ENCODE measurements at regions not wholly inside any gene's neighbourhood (a gene's known extent, or its start where the extent isn't known, plus 50 kb on each side); places are given as distances from the start of the nearest gene placed in this dataset.

DNA sequence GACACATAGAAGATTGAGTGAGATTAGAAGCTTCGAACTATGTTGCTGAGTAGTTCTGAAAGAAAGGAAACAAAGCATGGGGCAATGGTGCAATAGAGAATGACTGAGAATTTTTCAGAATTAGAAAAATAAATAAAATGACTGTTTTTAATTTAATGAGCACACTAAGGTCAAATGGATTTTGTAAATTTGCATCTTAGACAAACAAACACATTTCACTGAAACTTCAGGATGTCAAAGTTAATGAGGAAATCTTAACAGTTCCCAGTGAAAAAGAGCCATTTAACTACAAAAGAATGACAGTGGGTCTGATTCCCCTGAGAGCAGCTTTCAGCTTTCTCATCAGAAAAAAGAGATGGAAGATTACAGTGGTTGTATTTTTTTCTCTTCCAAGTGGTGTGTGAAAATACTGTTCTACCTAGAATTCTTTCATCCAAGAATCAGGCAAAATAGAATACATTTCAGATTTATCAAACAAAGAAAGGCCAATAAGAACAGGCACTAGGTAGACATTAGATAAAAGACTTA, 591.9 kb downstream of the SEMA5A start:
- DNase-seq (ENCODE audit: extremely low read depth, insufficient read length) = no peak
- Histone ChIP-seq H3K27me3 (replicated peaks; ENCODE audit: control insufficient read depth, insufficient read depth, low read length) (no peaks in the 10 kb centered on the region), H3K4me3 (replicated peaks; ENCODE audit: low read depth, low read length) (no peak overlapping the region), H3K36me3 (ENCODE audit: control insufficient read depth, insufficient read depth, low read length) (no peaks in the 10 kb centered on the region)
- TF ChIP-seq, protein P1, sequence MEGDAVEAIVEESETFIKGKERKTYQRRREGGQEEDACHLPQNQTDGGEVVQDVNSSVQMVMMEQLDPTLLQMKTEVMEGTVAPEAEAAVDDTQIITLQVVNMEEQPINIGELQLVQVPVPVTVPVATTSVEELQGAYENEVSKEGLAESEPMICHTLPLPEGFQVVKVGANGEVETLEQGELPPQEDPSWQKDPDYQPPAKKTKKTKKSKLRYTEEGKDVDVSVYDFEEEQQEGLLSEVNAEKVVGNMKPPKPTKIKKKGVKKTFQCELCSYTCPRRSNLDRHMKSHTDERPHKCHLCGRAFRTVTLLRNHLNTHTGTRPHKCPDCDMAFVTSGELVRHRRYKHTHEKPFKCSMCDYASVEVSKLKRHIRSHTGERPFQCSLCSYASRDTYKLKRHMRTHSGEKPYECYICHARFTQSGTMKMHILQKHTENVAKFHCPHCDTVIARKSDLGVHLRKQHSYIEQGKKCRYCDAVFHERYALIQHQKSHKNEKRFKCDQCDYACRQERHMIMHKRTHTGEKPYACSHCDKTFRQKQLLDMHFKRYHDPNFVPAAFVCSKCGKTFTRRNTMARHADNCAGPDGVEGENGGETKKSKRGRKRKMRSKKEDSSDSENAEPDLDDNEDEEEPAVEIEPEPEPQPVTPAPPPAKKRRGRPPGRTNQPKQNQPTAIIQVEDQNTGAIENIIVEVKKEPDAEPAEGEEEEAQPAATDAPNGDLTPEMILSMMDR (IDR thresholded peaks at IDR 0.05; ENCODE audit: insufficient read depth, low read length, poor library complexity, severe bottlenecking) = no peak

DNA sequence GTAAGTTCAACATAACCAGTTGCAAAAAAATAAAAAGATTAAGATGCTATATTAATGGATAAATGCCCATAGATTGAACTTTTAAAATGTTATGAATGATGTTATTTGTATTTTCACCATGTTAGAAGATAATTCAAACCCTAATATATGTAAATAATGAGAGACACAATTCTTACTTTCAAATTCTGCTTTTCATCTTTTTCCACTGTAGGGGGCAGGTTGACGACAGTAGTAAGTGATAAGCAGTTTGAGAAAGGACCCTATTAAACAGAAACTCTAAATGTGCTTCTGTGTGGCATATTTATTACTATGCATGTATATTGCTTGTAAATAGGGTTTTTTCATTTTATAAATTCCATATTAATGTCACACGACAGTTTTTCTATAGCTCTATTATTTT, 591.1 kb downstream of the SEMA5A start:
- TF ChIP-seq, protein P1 (IDR thresholded peaks at IDR 0.05; ENCODE audit: insufficient read depth, low read length, poor library complexity, severe bottlenecking) = peak; percentile 15
- Histone ChIP-seq H3K4me3 (replicated peaks; ENCODE audit: low read depth, low read length) (no peak overlapping the region), H3K36me3 (ENCODE audit: control insufficient read depth, insufficient read depth, low read length) (no peaks in the 10 kb centered on the region), H3K27me3 (replicated peaks; ENCODE audit: control insufficient read depth, insufficient read depth, low read length) (no peaks in the 10 kb centered on the region)
- no peak for DNase-seq (ENCODE audit: extremely low read depth, insufficient read length)

DNA sequence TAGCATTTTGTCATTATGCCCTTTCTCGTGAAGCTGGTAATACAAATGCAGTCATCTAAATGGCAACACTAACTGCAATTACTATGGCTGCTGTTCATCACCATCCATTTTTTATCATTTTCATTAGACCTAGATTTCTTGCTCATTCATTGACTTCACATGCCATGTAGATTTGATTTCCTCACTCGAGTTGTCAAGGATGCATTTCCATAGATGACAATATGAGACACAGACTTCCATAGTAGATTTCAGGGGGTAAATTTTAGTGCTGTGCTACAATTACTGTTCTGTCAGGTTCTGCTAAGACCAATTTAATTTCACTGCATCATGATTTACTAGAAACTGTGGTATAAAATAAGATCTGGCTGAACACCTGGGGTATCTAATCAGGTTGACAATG, 589.2 kb downstream of the SEMA5A start:
- Histone ChIP-seq H3K27me3 (replicated peaks; ENCODE audit: control insufficient read depth, insufficient read depth, low read length) (no peaks in the 10 kb centered on the region), H3K4me3 (replicated peaks; ENCODE audit: low read depth, low read length) (no peak overlapping the region), H3K36me3 (ENCODE audit: control insufficient read depth, insufficient read depth, low read length) (no peaks in the 10 kb centered on the region)
- no peak for DNase-seq (ENCODE audit: extremely low read depth, insufficient read length)
- TF ChIP-seq, protein P1 (IDR thresholded peaks at IDR 0.05; ENCODE audit: insufficient read depth, low read length, poor library complexity, severe bottlenecking) = no peak

DNA sequence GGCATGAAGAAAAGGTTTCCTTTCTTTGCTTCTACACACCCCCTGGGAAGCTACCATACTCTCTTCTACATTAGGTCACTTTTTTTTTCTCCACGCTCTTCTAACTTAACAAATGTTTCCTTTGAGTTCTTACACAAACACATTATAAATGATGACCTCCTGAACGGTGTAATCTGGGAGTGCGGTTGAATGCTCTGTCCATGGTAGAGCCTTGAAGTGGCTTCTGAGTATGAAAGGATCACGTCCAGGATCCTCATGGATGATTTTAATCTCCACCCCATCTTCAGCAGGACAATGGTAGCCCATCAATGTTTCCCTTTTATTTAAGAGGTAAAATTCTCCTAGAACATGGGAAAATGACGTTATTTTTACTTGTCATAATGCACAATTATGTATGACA, 587.3 kb downstream of the SEMA5A start:
- Histone ChIP-seq H3K27me3 (replicated peaks; ENCODE audit: control insufficient read depth, insufficient read depth, low read length) (no peaks in the 10 kb centered on the region), H3K4me3 (replicated peaks; ENCODE audit: low read depth, low read length) (no peak overlapping the region), H3K36me3 (ENCODE audit: control insufficient read depth, insufficient read depth, low read length) (no peaks in the 10 kb centered on the region)
- no peak for DNase-seq (ENCODE audit: extremely low read depth, insufficient read length)
- TF ChIP-seq, protein P1 (IDR thresholded peaks at IDR 0.05; ENCODE audit: insufficient read depth, low read length, poor library complexity, severe bottlenecking) = no peak

DNA sequence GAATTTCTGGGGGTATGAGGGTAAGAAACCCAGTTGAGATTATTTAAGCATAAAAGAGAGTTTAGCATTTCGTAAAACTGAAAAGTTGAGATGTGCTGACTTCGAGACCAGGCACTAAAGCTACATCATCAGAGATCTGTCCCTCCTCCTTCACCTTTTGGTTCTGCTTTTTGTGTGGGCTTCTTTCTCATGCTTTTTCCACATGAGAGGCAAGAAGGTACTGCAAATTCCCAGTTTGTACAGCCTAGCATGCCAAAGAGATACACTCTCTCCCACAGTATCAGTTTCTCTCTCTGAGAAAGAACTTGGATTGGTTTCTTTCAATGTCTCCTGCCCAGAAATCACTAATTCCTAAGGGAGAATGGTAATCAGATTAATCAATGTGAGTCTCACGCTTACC, 584.7 kb downstream of the SEMA5A start:
- Histone ChIP-seq H3K4me3 (replicated peaks; ENCODE audit: low read depth, low read length) (no peak overlapping the region), H3K27me3 (replicated peaks; ENCODE audit: control insufficient read depth, insufficient read depth, low read length) (no peaks in the 10 kb centered on the region), H3K36me3 (ENCODE audit: control insufficient read depth, insufficient read depth, low read length) (no peaks in the 10 kb centered on the region)
- TF ChIP-seq, protein P1 (IDR thresholded peaks at IDR 0.05; ENCODE audit: insufficient read depth, low read length, poor library complexity, severe bottlenecking) = no peak
- DNase-seq (ENCODE audit: extremely low read depth, insufficient read length) = no peak

DNA sequence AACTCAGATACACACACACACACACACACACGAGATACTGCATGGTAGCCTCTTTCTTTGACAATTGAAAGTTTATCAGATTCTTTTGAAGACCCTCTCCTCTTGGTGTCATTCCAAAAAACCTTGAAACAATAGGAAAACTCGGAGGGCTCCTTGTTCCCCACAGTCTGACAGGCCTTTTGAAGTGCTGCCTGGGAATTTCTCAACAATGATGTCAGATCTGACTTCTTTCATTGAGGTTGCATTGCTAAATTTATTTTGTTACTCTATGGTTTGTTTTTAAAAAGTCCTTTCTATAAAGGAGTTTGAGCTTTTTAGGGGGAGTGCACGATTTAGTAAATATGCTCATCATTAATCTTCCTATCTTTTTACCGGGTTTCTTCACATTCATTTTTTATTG, 583.9 kb downstream of the SEMA5A start:
- TF ChIP-seq, protein P1 (IDR thresholded peaks at IDR 0.05; ENCODE audit: insufficient read depth, low read length, poor library complexity, severe bottlenecking) = no peak
- no peaks in the 10 kb centered on the region for H3K27me3 ChIP-seq (replicated peaks; ENCODE audit: control insufficient read depth, insufficient read depth, low read length)
- no peaks in the 10 kb centered on the region for H3K36me3 ChIP-seq (ENCODE audit: control insufficient read depth, insufficient read depth, low read length)
- no peak for DNase-seq (ENCODE audit: extremely low read depth, insufficient read length)
- no peak overlapping the region for H3K4me3 ChIP-seq (replicated peaks; ENCODE audit: low read depth, low read length)

All from GM06990 (cell line).